Liver (tissue), 8 donors: ENCODE measurements at regions not wholly inside any gene's neighbourhood (a gene's known extent, or its start where the extent isn't known, plus 50 kb on each side); places are given as distances from the start of the nearest gene placed in this dataset.

Experiments
- DNase-seq: peaks from one replicate; pipeline ENCODE4 v3.0.0-alpha.2; 2017; ENCODE audit warnings: low spot score
- H3K27ac ChIP-seq, 2 donors: one replicate each; pipeline ENCODE4 v1.7.0; 2013; ENCODE audit warnings: inconsistent platforms in 2 of 2, low read length in 2 of 2, control low read depth in 1 of 2, low read depth in 1 of 2, mild to moderate bottlenecking in 1 of 2
- H3K27me3 ChIP-seq, 4 donors: one replicate each; pipeline versions ENCODE4 v1.6.1 to v1.7.0; 2013; ENCODE audit warnings: low read length in 3 of 4, inconsistent platforms in 1 of 4, mild to moderate bottlenecking in 1 of 4, moderate library complexity in 1 of 4; ENCODE audit not compliant: control insufficient read depth in 4 of 4, insufficient read depth in 4 of 4
- H3K36me3 ChIP-seq, 4 donors: one replicate each; pipeline versions ENCODE4 v1.6.1 to v1.7.0; 2013; ENCODE audit warnings: low read length in 3 of 4, mild to moderate bottlenecking in 3 of 4, low read depth in 1 of 4, moderate library complexity in 1 of 4; ENCODE audit not compliant: control insufficient read depth in 4 of 4, insufficient read depth in 3 of 4
- H3K4me1 ChIP-seq, 4 donors: one replicate each; pipeline versions ENCODE4 v1.6.1 to v1.7.0; 2013; ENCODE audit warnings: low read length in 3 of 4, mild to moderate bottlenecking in 3 of 4, moderate library complexity in 1 of 4; ENCODE audit not compliant: control insufficient read depth in 4 of 4, insufficient read depth in 4 of 4
- H3K4me3 ChIP-seq, 3 donors: one replicate each; pipeline versions ENCODE4 v1.6.1 to v1.7.0; 2013; ENCODE audit warnings: low read length in 3 of 3, control low read depth in 1 of 3, low read depth in 1 of 3, mild to moderate bottlenecking in 1 of 3
- H3K9ac ChIP-seq, 2 donors: one replicate each; pipeline ENCODE4 v1.7.0; 2013; ENCODE audit warnings: low read length in 2 of 2, mild to moderate bottlenecking in 2 of 2, moderate library complexity in 2 of 2, control low read depth in 1 of 2, low read depth in 1 of 2
- H3K9me3 ChIP-seq, 4 donors: one replicate each; pipeline versions ENCODE4 v1.6.1 to v1.7.0; 2013; ENCODE audit warnings: low read length in 3 of 4; ENCODE audit not compliant: control insufficient read depth in 4 of 4
- CTCF ChIP-seq: fragments of 150-350 bp; IDR thresholded peaks from 2 replicates; pipeline ENCODE4 v1.5.1; 2017; ENCODE audit warnings: improper control_type of control experiment, low read depth, low read length; ENCODE audit not compliant: missing input control
- EGR1 ChIP-seq, 2 donors: IDR thresholded peaks; 2 replicates each; pipeline ENCODE4 v1.6.1; 2016 to 2018; ENCODE audit warnings: antibody characterized with exemption in 2 of 2, low read depth in 2 of 2
- FOXA1 ChIP-seq: IDR thresholded peaks from 2 replicates; pipeline ENCODE4 v1.6.1; 2016; ENCODE audit warnings: antibody characterized with exemption
- FOXA2 ChIP-seq: IDR thresholded peaks from 2 replicates; pipeline ENCODE4 v1.6.1; 2016; ENCODE audit warnings: antibody characterized with exemption
- GABPA ChIP-seq, 2 donors: IDR thresholded peaks in 1 of 2; conservative IDR thresholded peaks in 1 of 2; 2 replicates each; pipeline ENCODE4 v1.6.1; 2016; ENCODE audit warnings: antibody characterized with exemption in 2 of 2, mild to moderate bottlenecking in 1 of 2, moderate library complexity in 1 of 2
- HNF4A ChIP-seq, 2 donors: conservative IDR thresholded peaks; 2 replicates each; pipeline ENCODE4 v1.6.1; 2016; ENCODE audit warnings: antibody characterized with exemption in 2 of 2, mild to moderate bottlenecking in 2 of 2
- HNF4G ChIP-seq: IDR thresholded peaks from 2 replicates; pipeline ENCODE4 v1.6.1; 2016; ENCODE audit warnings: antibody characterized with exemption
- JUND ChIP-seq, 2 donors: IDR thresholded peaks; 2 replicates each; pipeline ENCODE4 v1.6.1; 2016; ENCODE audit warnings: antibody characterized with exemption in 2 of 2
- MAX ChIP-seq: IDR thresholded peaks from 2 replicates; pipeline ENCODE4 v1.6.1; 2016; ENCODE audit warnings: antibody characterized with exemption
- NR2F2 ChIP-seq: IDR thresholded peaks from 2 replicates; pipeline ENCODE4 v1.6.1; 2016; ENCODE audit warnings: antibody characterized with exemption
- RAD21 ChIP-seq, 2 donors: IDR thresholded peaks; 2 replicates each; pipeline ENCODE4 v1.6.1; 2016; ENCODE audit warnings: antibody characterized with exemption in 2 of 2, mild to moderate bottlenecking in 2 of 2
- REST ChIP-seq: IDR thresholded peaks from 2 replicates; pipeline ENCODE4 v1.6.1; 2016; ENCODE audit warnings: antibody characterized with exemption, mild to moderate bottlenecking
- RXRA ChIP-seq, 2 donors: IDR thresholded peaks; 2 replicates each; pipeline ENCODE4 v1.6.1; 2017 to 2018; ENCODE audit warnings: antibody characterized with exemption in 2 of 2, mild to moderate bottlenecking in 1 of 2
- SP1 ChIP-seq: IDR thresholded peaks from 2 replicates; pipeline ENCODE4 v1.6.1; 2018; ENCODE audit warnings: antibody characterized with exemption, mild to moderate bottlenecking
- TAF1 ChIP-seq: conservative IDR thresholded peaks from 2 replicates; pipeline ENCODE4 v1.6.1; 2016; ENCODE audit warnings: antibody characterized with exemption, mild to moderate bottlenecking
- YY1 ChIP-seq: IDR thresholded peaks from 2 replicates; pipeline ENCODE4 v1.6.1; 2016; ENCODE audit warnings: antibody characterized with exemption, mild to moderate bottlenecking
- ZBTB33 ChIP-seq: IDR thresholded peaks from 2 replicates; pipeline ENCODE4 v1.6.1; 2016; ENCODE audit warnings: antibody characterized with exemption
- WGBS: extraction: QIAGEN DNeasy Blood & Tissue Kit; methylation state at CpG from one replicate; pipeline ENCODE4 v1.1.7; 2013; 5-methylcytosine and 5-hydroxymethylcytosine counted together
- donor health status: healthy.
- donor health status: healthy.
- donor health status: healthy.
- donor health status: healthy.
- donor health status: healthy.

GRCh38 chr2:51222106-51222505 is 190.2 kb upstream of the NRXN1 start:
- no peaks in the 10 kb centered on the region for H3K36me3 ChIP-seq
- H3K9ac ChIP-seq: no peak overlapping the region
- WGBS: 85% methylated on average over 4 of the region's 4 CpGs
- TF ChIP-seq JUND (IDR thresholded peaks at IDR 0.05) (no peak), REST (no peak), MAX (no peak), HNF4A (conservative IDR thresholded peaks at IDR 0.05) (no peak), ZBTB33 (no peak), EGR1 (IDR thresholded peaks at IDR 0.05; ENCODE audit: low read depth in 2 of 2) (no peak), YY1 (no peak), HNF4G (no peak)
- no peaks in the 10 kb centered on the region for H3K4me1 ChIP-seq
- no peaks in the 10 kb centered on the region for H3K9me3 ChIP-seq
- no peak for DNase-seq
- no peak overlapping the region for H3K4me3 ChIP-seq
- H3K27ac ChIP-seq: no peak overlapping the region
- H3K27me3 ChIP-seq: no peaks in the 10 kb centered on the region

- H3K9me3 ChIP-seq: no peaks in the 10 kb centered on the region
- no peak overlapping the region for H3K9ac ChIP-seq
- no peak overlapping the region for H3K27ac ChIP-seq
- DNase-seq: no peak
- no peaks in the 10 kb centered on the region for H3K36me3 ChIP-seq
- TF ChIP-seq FOXA2 (no peak), RAD21 (IDR thresholded peaks at IDR 0.05) (peak in 1 of 2 donors; percentile 11), GABPA (IDR thresholded peaks at IDR 0.05 in 1 of 2, conservative IDR thresholded peaks at IDR 0.05 in 1 of 2) (no peak), HNF4A (conservative IDR thresholded peaks at IDR 0.05) (no peak), NR2F2 (peak; percentile 27), FOXA1 (no peak)
- no peak overlapping the region for H3K4me3 ChIP-seq
- no peaks in the 10 kb centered on the region for H3K4me1 ChIP-seq
- no peaks in the 10 kb centered on the region for H3K27me3 ChIP-seq
Observed at GRCh38 chr2:51220606-51221005, 188.7 kb upstream of the NRXN1 start.

- DNase-seq: no peak
- no peaks in the 10 kb centered on the region for H3K27me3 ChIP-seq
Observed at GRCh38 chr2:51220080-51220479, 188.1 kb upstream of the NRXN1 start.

More at GRCh38 chr2:51220080-51220479, 188.1 kb upstream of the NRXN1 start:
- TF ChIP-seq RAD21 (IDR thresholded peaks at IDR 0.05): no peak
- no peak for TF ChIP-seq RXRA (IDR thresholded peaks at IDR 0.05)
- no peak for TF ChIP-seq FOXA2
- TF ChIP-seq EGR1 (IDR thresholded peaks at IDR 0.05; ENCODE audit: low read depth in 2 of 2): no peak
- TF ChIP-seq NR2F2: no peak
- TF ChIP-seq TAF1: no peak
- TF ChIP-seq JUND (IDR thresholded peaks at IDR 0.05): no peak
- no peak for TF ChIP-seq SP1
- TF ChIP-seq CTCF: no peak
- TF ChIP-seq YY1: no peak
- no peak for TF ChIP-seq FOXA1
- H3K4me3 ChIP-seq: no peak overlapping the region
- H3K9me3 ChIP-seq: no peaks in the 10 kb centered on the region
- H3K4me1 ChIP-seq: no peaks in the 10 kb centered on the region
- H3K36me3 ChIP-seq: no peaks in the 10 kb centered on the region
- no peak overlapping the region for H3K9ac ChIP-seq
- H3K27ac ChIP-seq: no peak overlapping the region
- 82% methylated on average over 2 of the region's 2 CpGs for WGBS
